Neural cell (in vitro differentiated cells): ENCODE measurements at regions not wholly inside any gene's neighbourhood (a gene's known extent, or its start where the extent isn't known, plus 50 kb on each side); places are given as distances from the start of the nearest gene placed in this dataset.

ENCODE experiments used
- CTCF ChIP-seq: fragments of 450-650 bp; IDR thresholded peaks from 2 replicates; pipeline ENCODE4 v1.5.1; 2014; ENCODE audit warnings: antibody characterized with exemption, mild to moderate bottlenecking, moderate library complexity; ENCODE audit not compliant: poor library complexity, severe bottlenecking
- EZH2 ChIP-seq: fragments of 200-600, 300-800 bp; shearing (Covaris generic), sonication (generic); IDR thresholded peaks from 2 replicates; pipeline ENCODE4 v1.6.1; 2014; ENCODE audit warnings: antibody characterized with exemption, low read length, borderline replicate concordance, mild to moderate bottlenecking; ENCODE audit not compliant: insufficient read depth, poor library complexity, severe bottlenecking
- MXI1 ChIP-seq: fragments of 450-650 bp; conservative IDR thresholded peaks from 2 replicates; pipeline ENCODE4 v1.6.1; 2014; ENCODE audit warnings: antibody characterized with exemption, mild to moderate bottlenecking; ENCODE audit not compliant: poor library complexity, severe bottlenecking
- POLR2AphosphoS5 ChIP-seq: IDR thresholded peaks from 2 replicates; pipeline ENCODE4 v1.6.1; 2012
- RAD21 ChIP-seq: fragments of 450-650 bp; conservative IDR thresholded peaks from 2 replicates; pipeline ENCODE4 v1.6.1; 2014; ENCODE audit warnings: antibody characterized with exemption, mild to moderate bottlenecking, moderate library complexity
- REST ChIP-seq: IDR thresholded peaks from 2 replicates; pipeline ENCODE4 v1.6.1; 2012; ENCODE audit warnings: borderline replicate concordance
- TAF1 ChIP-seq: IDR thresholded peaks from 2 replicates; pipeline ENCODE4 v1.6.1; 2012; ENCODE audit warnings: low read depth

GRCh38 chr6:12228447-12229146, 61.6 kb upstream of the EDN1 start:
- TF ChIP-seq CTCF (no peak), EZH2 (no peak), RAD21 (no peak), TAF1 (no peak), MXI1 (no peak), POLR2AphosphoS5 (no peak), REST (no peak)
